ENCODE measurements at regions not wholly inside any gene's neighbourhood (a gene's known extent, or its start where the extent isn't known, plus 50 kb on each side); places are given as distances from the start of the nearest gene placed in this dataset.

DNA sequence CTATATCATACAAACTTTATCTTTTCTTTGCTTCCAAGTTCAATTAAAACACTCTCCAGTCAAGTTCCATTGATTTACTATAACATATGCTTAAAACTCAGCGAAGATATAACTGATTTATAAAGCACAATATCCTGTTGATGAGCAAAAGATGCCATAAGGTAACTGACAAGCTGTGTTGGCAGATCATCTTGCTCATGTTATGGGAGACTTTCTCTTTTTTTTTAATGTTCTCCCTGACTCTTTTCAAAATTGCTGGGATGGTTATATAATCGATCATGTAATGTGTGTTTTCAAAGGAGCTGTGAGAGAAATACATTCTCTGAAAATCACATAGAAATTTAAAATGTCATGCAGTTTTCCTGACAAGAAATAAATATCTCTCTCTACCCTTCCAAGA, 293.5 kb downstream of the MED10 start:
- dilution Hi-C loops (cut with MboI; ENCODE audit: extremely low pct_ligation_motif_present, low sequenced_read_pairs) (no loop called here), intact Hi-C loops (cut with micrococcal nuclease) (no loop called here)
- Histone ChIP-seq H3K9me3 (replicated peaks; ENCODE audit: control insufficient read depth, insufficient read depth, low read length) (no peaks in the 10 kb centered on the region), H3K9ac (replicated peaks; ENCODE audit: extremely low read depth, insufficient read depth, low read length) (no peak overlapping the region), H3K4me2 (ENCODE audit: insufficient read depth, low read length) (no peak overlapping the region), H3K4me1 (ENCODE audit: control insufficient read depth, extremely low read depth, insufficient read depth, low read length) (no peaks in the 10 kb centered on the region), H3K9me1 (replicated peaks; ENCODE audit: control insufficient read depth, extremely low read depth, insufficient read depth, low read length) (no peaks in the 10 kb centered on the region), H2AFZ (ENCODE audit: low read depth, low read length) (no peak overlapping the region), H3K27ac (ENCODE audit: insufficient read depth, low read depth, low read length) (no peak overlapping the region), H3K4me3 (replicated peaks in 1 of 3; ENCODE audit: insufficient read depth in 1 of 3, low read depth in 1 of 3, low read length in 3 of 3) (no peak overlapping the region), H4K20me1 (replicated peaks; ENCODE audit: control insufficient read depth, extremely low read depth, insufficient read depth, low read length) (no peaks in the 10 kb centered on the region), H3K27me3 (ENCODE audit: control insufficient read depth in 2 of 2, insufficient read depth in 2 of 2, low read length in 2 of 2) (no peaks in the 10 kb centered on the region), H3K79me2 (ENCODE audit: control insufficient read depth, insufficient read depth, low read length) (no peaks in the 10 kb centered on the region), H3K36me3 (ENCODE audit: control insufficient read depth in 2 of 2, extremely low read depth in 1 of 2, insufficient read depth in 2 of 2, low read length in 2 of 2) (no peaks in the 10 kb centered on the region)
- FAIRE-seq = no peak
- TF ChIP-seq FOS (IDR thresholded peaks at IDR 0.05; ENCODE audit: borderline replicate concordance, insufficient read depth, low read length) (no peak), JUN (IDR thresholded peaks at IDR 0.05; ENCODE audit: borderline replicate concordance, insufficient read depth, insufficient read length, low read depth) (no peak), POLR2AphosphoS5 (IDR thresholded peaks at IDR 0.05; ENCODE audit: insufficient read depth, low read depth, low read length) (no peak), POLR2A (IDR thresholded peaks at IDR 0.05; ENCODE audit: low read depth, low read length) (no peak), EZH2 (IDR thresholded peaks at IDR 0.05; ENCODE audit: borderline replicate concordance, low read depth, low read length, severe bottlenecking) (no peak), MYC (IDR thresholded peaks at IDR 0.05; ENCODE audit: low read depth, low read length) (no peak), GATA2 (IDR thresholded peaks at IDR 0.05; ENCODE audit: insufficient read depth, insufficient read length, low read depth, low read length) (no peak)
- TF ChIP-seq, protein P1, sequence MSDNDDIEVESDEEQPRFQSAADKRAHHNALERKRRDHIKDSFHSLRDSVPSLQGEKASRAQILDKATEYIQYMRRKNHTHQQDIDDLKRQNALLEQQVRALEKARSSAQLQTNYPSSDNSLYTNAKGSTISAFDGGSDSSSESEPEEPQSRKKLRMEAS (IDR thresholded peaks at IDR 0.05; ENCODE audit: insufficient read depth, insufficient read length) = no peak
- TF ChIP-seq, protein P2, sequence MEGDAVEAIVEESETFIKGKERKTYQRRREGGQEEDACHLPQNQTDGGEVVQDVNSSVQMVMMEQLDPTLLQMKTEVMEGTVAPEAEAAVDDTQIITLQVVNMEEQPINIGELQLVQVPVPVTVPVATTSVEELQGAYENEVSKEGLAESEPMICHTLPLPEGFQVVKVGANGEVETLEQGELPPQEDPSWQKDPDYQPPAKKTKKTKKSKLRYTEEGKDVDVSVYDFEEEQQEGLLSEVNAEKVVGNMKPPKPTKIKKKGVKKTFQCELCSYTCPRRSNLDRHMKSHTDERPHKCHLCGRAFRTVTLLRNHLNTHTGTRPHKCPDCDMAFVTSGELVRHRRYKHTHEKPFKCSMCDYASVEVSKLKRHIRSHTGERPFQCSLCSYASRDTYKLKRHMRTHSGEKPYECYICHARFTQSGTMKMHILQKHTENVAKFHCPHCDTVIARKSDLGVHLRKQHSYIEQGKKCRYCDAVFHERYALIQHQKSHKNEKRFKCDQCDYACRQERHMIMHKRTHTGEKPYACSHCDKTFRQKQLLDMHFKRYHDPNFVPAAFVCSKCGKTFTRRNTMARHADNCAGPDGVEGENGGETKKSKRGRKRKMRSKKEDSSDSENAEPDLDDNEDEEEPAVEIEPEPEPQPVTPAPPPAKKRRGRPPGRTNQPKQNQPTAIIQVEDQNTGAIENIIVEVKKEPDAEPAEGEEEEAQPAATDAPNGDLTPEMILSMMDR (IDR thresholded peaks at IDR 0.05; ENCODE audit: extremely low read depth in 1 of 2, insufficient read depth in 1 of 2, low read depth in 1 of 2, low read length in 2 of 2) = no peak
- no peak for DNase-seq (ENCODE audit: low read depth, low spot score)
- BruUV-seq (replicated peaks) = no TSS peak
- ChIA-PET POLR2A (no interaction called here), CTCF (no interaction called here)
